SH-SY5Y (cell line): ENCODE measurements at regions not wholly inside any gene's neighbourhood (a gene's known extent, or its start where the extent isn't known, plus 50 kb on each side); places are given as distances from the start of the nearest gene placed in this dataset.

Experiments
- GATA2 ChIP-seq: IDR thresholded peaks from 2 replicates; pipeline ENCODE4 v1.6.1; 2011; ENCODE audit warnings: mild to moderate bottlenecking, low read depth, low read length
- GATA3 ChIP-seq: IDR thresholded peaks from 2 replicates; pipeline ENCODE4 v1.6.1; 2011; ENCODE audit warnings: low read depth, mild to moderate bottlenecking, low read length, moderate library complexity

DNA sequence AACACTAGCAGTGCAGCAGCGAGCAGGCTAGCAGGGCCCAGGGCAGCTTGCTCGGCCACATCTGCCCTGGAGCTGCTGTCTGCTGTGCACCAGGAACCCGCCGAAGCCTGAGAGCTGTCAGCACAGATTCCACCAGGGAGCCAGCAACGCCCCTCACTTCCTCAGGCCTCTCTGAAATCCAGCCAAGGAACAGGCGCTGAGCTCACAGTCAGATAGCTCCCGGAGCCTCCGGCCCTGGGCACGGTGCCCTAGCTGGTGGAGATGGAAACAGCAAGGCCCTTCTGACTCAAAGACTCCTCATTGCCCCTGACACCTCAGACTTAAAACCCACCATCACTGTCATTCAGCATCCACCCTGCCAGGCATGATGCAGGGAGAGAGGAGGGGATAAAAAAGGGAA lies 839.4 kb downstream of the MAFB start:
- TF ChIP-seq GATA3 (no peak), GATA2 (peak; percentile 34)
